22Rv1 (cell line): ENCODE measurements at regions not wholly inside any gene's neighbourhood (a gene's known extent, or its start where the extent isn't known, plus 50 kb on each side); places are given as distances from the start of the nearest gene placed in this dataset.

Experiments used
- ZFX ChIP-seq: fragments of 450-650 bp; IDR thresholded peaks from 2 replicates; pipeline ENCODE4 v1.6.1; 2017; ENCODE audit warnings: antibody characterized with exemption, borderline replicate concordance
- TF ChIP-seq, protein P1 (sequence below): fragments of 450-650 bp; IDR thresholded peaks from 2 replicates; pipeline ENCODE4 v1.5.1; 2017; ENCODE audit warnings: mild to moderate bottlenecking

DNA sequence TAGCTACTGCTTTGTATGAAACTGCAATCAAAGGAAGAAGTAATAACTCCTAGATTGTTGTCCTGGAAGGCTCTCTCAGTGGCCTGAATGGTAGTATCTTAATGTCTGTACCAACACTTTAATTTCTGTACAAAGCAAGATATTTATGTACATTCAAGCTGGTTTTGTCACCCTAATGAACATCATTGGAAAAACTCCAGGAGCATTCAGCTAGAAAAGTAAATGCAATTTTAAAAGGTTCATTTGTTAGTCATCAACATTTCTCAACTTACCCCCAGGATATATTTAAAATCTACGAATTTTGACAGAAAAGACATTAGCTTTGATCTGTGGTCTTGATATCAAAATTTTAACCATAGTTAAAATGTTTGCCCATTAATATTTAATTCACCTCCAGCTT, 80.0 kb upstream of the FGF13 start:
- TF ChIP-seq, protein P1, sequence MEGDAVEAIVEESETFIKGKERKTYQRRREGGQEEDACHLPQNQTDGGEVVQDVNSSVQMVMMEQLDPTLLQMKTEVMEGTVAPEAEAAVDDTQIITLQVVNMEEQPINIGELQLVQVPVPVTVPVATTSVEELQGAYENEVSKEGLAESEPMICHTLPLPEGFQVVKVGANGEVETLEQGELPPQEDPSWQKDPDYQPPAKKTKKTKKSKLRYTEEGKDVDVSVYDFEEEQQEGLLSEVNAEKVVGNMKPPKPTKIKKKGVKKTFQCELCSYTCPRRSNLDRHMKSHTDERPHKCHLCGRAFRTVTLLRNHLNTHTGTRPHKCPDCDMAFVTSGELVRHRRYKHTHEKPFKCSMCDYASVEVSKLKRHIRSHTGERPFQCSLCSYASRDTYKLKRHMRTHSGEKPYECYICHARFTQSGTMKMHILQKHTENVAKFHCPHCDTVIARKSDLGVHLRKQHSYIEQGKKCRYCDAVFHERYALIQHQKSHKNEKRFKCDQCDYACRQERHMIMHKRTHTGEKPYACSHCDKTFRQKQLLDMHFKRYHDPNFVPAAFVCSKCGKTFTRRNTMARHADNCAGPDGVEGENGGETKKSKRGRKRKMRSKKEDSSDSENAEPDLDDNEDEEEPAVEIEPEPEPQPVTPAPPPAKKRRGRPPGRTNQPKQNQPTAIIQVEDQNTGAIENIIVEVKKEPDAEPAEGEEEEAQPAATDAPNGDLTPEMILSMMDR: no peak
- TF ChIP-seq ZFX: no peak
